Fibroblast of skin of left quadriceps (primary cell): ENCODE measurements at regions not wholly inside any gene's neighbourhood (a gene's known extent, or its start where the extent isn't known, plus 50 kb on each side); places are given as distances from the start of the nearest gene placed in this dataset.
A peak's percentile ranks its signal among the peaks of the same experiment; 100 is the strongest.

Source experiments
- DNase-seq, 2 experiments: peaks; one replicate each; pipeline ENCODE4 v3.0.0-alpha.2; 2013; ENCODE audit warnings: low read depth in 2 of 2

- DNase-seq, result no peak
These were observed 56.4 kb upstream of the SPOCK3 start for GRCh38 chr4:167290678-167291077.

- no peak for DNase-seq
These were observed 74.6 kb upstream of the SPOCK3 start for GRCh38 chr4:167308876-167309275.

GRCh38 chr4:167321299-167321698, 87.0 kb upstream of the SPOCK3 start:
- DNase-seq, result no peak

- no peak for DNase-seq
These were observed 105.5 kb upstream of the SPOCK3 start for GRCh38 chr4:167339781-167340180.

- no peak for DNase-seq
These were observed 125.4 kb upstream of the SPOCK3 start for GRCh38 chr4:167359711-167360110.

- no peak for DNase-seq
These were observed 145.0 kb upstream of the SPOCK3 start for GRCh38 chr4:167379076-167379835.

- no peak for DNase-seq
These were observed 146.7 kb upstream of the SPOCK3 start for GRCh38 chr4:167380964-167381363.

- no peak for DNase-seq
These were observed 149.0 kb upstream of the SPOCK3 start for GRCh38 chr4:167383291-167383690.

GRCh38 chr4:167397586-167397985, 163.3 kb upstream of the SPOCK3 start:
- DNase-seq, result no peak

GRCh38 chr4:167399201-167399600, 164.9 kb upstream of the SPOCK3 start:
- DNase-seq, result no peak

- no peak for DNase-seq
These were observed 171.9 kb upstream of the SPOCK3 start for GRCh38 chr4:167406181-167406580.

GRCh38 chr4:167415461-167415860, 181.2 kb upstream of the SPOCK3 start:
- no peak for DNase-seq

GRCh38 chr4:167419468-167420140, 185.3 kb upstream of the SPOCK3 start:
- no peak for DNase-seq

- no peak for DNase-seq
These were observed 186.9 kb upstream of the SPOCK3 start for GRCh38 chr4:167421201-167421600.

- DNase-seq, result no peak
These were observed 190.3 kb upstream of the SPOCK3 start for GRCh38 chr4:167424341-167425256.

GRCh38 chr4:167428156-167428555, 193.9 kb upstream of the SPOCK3 start:
- DNase-seq, result peak; percentile 1

GRCh38 chr4:167431371-167431770, 197.1 kb upstream of the SPOCK3 start:
- no peak for DNase-seq

- no peak for DNase-seq
These were observed 201.5 kb upstream of the SPOCK3 start for GRCh38 chr4:167435786-167436185.

- DNase-seq, result no peak
These were observed 209.5 kb upstream of the SPOCK3 start for GRCh38 chr4:167443841-167444240.

GRCh38 chr4:167452922-167453430, 218.7 kb upstream of the SPOCK3 start:
- peak in 1 of 2 experiments; percentile 3 for DNase-seq

- DNase-seq, result no peak
These were observed 222.3 kb upstream of the SPOCK3 start for GRCh38 chr4:167456619-167457018.

- DNase-seq, result no peak
These were observed 235.1 kb upstream of the SPOCK3 start for GRCh38 chr4:167469436-167469835.
